Choroid plexus epithelial cell (primary cell): ENCODE measurements at regions not wholly inside any gene's neighbourhood (a gene's known extent, or its start where the extent isn't known, plus 50 kb on each side); places are given as distances from the start of the nearest gene placed in this dataset.

Experiments used
- DNase-seq: peaks from one replicate; pipeline ENCODE4 v3.0.0-alpha.2; 2010; ENCODE audit warnings: low read depth
- H3K4me3 ChIP-seq: 2 replicates; pipeline ENCODE4 v1.5.1; 2011; ENCODE audit warnings: low read depth, mild to moderate bottlenecking, control low read depth, low read length, moderate library complexity
- CTCF ChIP-seq: conservative IDR thresholded peaks from 2 replicates; pipeline ENCODE4 v1.5.1; 2011; ENCODE audit warnings: low read depth, mild to moderate bottlenecking, control low read depth, inconsistent platforms, low read length, moderate library complexity

- H3K4me3 ChIP-seq = no peak overlapping the region
- TF ChIP-seq CTCF = no peak
- DNase-seq = no peak
These were observed 81.3 kb upstream of the DYNAP start for GRCh38 chr18:54509793-54510192.

- DNase-seq = no peak
- no peak overlapping the region for H3K4me3 ChIP-seq
- no peak for TF ChIP-seq CTCF
These were observed 75.9 kb upstream of the DYNAP start for GRCh38 chr18:54515149-54515548.

- no peak for TF ChIP-seq CTCF
- H3K4me3 ChIP-seq = no peak overlapping the region
- DNase-seq = no peak
These were observed 73.5 kb upstream of the DYNAP start for GRCh38 chr18:54517521-54517920.

GRCh38 chr18:54521846-54522245 is 69.2 kb upstream of the DYNAP start:
- no peak for DNase-seq

GRCh38 chr18:54528942-54529376 is 62.1 kb upstream of the DYNAP start:
- TF ChIP-seq CTCF = no peak

More at GRCh38 chr18:54521846-54522245, 69.2 kb upstream of the DYNAP start:
- no peak overlapping the region for H3K4me3 ChIP-seq
- TF ChIP-seq CTCF = no peak

GRCh38 chr18:54529444-54529843 is 61.6 kb upstream of the DYNAP start:
- TF ChIP-seq CTCF = no peak
- DNase-seq = no peak
- no peak overlapping the region for H3K4me3 ChIP-seq

More at GRCh38 chr18:54528942-54529376, 62.1 kb upstream of the DYNAP start:
- no peak for DNase-seq
- no peak overlapping the region for H3K4me3 ChIP-seq

- no peak overlapping the region for H3K4me3 ChIP-seq
- no peak for DNase-seq
- no peak for TF ChIP-seq CTCF
These were observed 60.8 kb upstream of the DYNAP start for GRCh38 chr18:54530285-54530684.
